GM21528 (cell line): ENCODE measurements at regions not wholly inside any gene's neighbourhood (a gene's known extent, or its start where the extent isn't known, plus 50 kb on each side); places are given as distances from the start of the nearest gene placed in this dataset.
"Not testable (repeated sequence)": the region's sequence is repeated elsewhere in the genome, so short reads cannot be mapped to it uniquely, and the experiment has no call there.

Experiments used
- ATAC-seq: cut with Tn5 transposase; IDR thresholded peaks from one replicate; pipeline ENCODE4 v1.9.1; 2021; ENCODE audit warnings: mild to moderate bottlenecking, moderate library complexity; ENCODE audit not compliant: unreplicated experiment, low FRiP score

DNA sequence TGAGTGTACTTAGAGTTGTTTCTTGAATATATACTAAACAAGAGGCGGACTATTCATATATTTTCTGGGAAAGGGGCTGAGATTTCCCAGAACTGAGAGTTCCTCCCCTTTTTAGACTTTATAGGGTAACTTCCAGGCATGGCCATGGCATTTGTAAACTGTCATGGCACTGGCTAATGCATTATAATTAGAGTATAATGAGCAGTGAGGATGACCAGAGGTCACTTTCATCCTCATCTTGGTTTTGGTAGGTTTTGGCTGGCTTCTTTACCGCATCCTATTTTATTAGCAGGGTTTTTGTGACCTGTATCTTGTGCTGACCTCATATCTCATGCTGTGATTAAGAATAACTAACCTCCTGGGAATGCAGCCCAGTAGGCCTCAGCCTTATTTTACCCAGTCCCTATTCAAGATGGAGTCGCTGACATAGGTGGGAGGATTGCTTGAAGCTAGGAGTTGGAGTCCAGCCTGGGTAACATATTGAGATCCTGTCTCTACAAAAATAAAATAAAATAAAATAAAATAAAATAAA lies 91.4 kb downstream of the MOBP start:
- no peak for ATAC-seq

DNA sequence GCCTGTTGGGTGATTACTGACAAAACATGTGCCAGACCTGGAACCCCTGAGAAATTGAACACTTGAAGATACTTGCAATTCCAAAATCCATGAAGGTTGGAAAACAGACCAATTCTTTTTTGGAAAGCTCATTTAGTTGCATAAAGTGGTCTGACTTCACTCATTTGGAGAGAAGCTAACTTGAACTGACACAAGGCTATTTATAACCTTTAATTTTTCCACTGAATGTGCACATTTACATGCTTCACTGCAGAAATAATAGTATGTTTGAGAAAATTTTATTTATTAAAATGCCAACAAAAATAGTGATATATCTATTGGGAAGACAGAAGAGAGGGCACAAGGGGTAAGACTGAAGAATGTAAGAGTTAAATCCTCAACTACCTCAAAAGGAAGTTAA lies 92.1 kb downstream of the MOBP start:
- no peak for ATAC-seq

DNA sequence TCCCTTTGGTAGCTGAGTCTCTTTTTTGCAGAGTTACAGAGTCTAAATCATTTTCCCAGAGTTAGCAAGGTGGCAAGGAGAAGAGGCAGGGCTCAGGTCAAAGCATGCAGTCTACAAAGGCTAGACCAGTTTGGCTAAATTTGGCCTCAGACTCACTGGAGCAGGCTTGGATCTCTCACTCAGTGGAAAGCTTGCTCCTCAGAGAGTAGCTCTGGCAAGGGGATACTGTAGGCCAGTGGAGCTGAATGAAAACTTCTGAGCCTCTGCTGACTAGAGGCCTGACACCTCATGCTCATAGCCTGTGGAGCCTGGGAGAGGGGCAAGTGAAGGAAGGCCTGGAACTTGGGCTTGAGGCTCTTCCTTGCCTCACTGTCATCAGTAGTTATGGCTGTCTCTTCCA lies 101.0 kb downstream of the MOBP start:
- no peak for ATAC-seq

DNA sequence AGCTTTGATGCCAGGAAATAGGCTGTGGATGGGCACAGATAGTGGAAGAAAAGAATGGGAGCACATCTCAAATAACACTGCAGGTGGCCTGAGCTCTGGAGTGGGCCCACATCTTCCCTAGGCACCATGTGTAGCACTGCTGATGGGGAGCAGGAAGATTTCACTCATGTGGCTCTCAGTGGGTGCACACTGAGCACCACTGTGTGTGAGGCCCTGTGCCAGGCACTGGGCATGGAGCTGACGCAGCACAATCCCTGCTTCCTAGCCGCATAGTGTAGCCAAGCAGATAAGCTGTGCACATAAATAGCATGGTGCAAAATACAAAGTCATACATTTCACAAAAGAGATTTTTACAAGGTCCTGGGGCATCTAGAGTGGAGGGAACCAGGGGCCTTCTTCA lies 101.6 kb downstream of the MOBP start:
- ATAC-seq, result no peak

DNA sequence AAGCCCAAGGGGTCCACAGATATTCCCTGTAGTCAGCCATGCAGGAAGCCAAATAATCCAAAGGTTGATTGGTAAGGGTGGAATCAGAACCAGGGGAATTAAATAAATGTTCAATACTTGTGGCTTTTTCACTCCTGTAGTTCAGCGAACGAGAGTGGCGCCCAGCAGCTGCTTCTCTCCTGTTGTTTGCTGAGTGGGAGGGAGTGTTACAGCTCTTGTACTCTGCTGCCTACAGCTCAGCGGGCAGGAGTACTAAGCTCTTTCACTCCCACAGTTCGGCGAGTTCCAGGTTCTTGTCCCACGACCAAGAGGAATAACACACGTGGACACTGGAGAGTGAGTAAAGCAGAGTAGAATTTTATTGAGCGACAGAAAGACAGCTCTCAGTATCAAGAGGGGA lies 105.9 kb downstream of the MOBP start:
- no peak for ATAC-seq

DNA sequence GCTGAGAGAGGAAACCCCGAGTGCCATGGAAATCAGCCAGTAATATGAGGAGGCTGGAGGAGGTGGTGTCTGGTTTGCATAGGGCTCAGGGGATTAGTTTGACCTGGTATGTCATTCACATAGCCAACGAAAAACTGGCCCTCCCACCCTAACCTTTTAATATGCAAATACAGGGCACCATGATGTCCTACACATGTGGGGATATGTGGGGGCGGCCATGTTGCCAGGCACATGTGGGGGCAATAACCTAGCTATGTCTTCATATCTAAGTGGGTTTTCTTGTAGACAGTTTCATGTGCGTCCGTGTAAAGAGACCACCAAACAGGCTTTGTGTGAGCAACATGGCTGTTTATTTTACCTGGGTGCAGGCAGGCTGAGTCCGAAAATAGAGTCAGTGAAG lies 110.1 kb downstream of the MOBP start:
- no peak for ATAC-seq

DNA sequence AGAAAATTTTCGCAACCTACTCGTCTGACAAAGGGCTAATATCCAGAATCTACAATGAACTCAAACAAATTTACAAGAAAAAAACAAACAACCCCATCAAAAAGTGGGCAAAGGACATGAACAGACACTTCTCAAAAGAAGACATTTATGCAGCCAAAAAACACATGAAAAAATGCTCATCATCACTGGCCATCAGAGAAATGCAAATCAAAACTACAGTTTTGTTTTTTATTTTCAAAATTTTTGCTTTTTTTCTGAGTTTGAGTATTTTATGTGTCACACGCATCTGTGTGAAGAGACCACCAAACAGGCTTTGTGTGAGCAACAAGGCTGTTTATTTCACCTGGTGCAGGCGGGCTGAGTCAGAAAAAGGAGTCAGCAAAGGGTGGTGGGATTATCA lies 118.7 kb downstream of the MOBP start:
- ATAC-seq, result not testable (repeated sequence)

DNA sequence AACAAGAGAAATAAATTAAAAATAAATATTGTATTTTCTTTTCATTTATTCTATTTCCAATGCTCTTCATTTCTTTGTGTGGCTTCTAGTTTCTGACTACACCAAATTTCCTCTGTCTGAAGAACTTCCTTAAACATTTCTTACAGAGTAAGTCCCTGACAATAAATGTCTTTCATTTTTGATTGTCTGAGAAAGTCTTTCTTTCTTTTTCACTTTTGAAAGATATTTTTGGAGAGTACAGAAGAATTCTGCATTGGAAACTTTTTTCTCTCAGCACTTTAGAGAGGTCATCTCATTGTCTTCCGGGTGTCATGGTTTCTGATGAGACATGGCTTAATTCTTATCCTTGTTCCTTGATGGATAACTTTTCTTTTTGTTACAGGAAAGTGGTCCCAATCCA lies 119.6 kb downstream of the MOBP start:
- no peak for ATAC-seq

DNA sequence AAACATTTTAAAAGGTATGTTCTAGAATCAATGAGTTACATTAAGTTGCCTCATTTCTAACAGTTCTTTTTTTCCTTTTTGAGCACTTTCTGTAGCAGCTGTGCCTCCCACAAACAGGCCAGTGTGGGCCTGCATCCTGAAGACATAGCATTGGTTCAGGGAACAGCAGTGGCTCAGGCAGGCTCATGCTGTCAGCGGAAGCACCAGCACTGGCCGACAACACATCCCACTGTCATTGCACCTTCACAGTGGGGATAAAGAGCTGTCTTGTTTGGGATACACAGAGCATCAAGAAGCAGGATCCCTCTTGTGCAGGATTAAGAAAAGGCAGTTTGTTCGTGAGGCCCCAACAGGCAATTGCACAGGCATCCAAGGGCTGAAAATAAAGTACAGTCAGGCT lies 123.3 kb downstream of the MOBP start:
- no peak for ATAC-seq

DNA sequence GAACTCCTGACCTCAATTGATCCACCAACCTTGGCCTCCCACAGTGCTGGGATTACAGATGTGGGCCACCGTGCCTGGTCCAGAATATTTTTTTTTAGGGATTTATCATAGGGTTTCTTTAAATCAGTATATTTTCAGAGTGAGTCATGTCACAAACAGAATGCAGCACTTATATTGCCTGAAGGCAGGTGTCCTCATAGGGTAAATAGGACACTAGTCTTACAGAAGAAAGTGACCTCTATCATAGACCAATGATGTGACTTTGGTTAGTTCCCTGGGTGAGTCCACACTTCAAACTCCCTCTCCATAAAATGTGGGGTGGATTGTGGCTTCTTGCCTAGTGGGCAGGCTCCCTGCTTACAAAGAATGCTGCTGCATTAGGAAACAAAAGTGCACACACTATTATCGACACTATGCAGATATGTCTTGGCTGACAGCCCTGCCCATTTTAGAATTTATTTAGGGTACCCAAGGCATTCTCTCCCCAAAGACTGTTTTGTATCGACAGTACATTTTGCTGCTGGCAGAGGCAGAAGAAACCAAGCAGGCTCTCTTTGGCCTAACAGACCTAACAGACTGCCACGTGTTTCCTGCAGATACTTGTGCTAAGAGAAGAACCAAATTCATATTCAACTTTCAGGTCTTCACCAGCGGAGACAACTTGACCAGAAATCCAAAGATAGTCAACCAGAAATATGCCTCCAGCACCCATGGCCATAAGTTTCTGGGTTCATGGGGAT lies 125.0 kb downstream of the MOBP start:
- ATAC-seq, result no peak

DNA sequence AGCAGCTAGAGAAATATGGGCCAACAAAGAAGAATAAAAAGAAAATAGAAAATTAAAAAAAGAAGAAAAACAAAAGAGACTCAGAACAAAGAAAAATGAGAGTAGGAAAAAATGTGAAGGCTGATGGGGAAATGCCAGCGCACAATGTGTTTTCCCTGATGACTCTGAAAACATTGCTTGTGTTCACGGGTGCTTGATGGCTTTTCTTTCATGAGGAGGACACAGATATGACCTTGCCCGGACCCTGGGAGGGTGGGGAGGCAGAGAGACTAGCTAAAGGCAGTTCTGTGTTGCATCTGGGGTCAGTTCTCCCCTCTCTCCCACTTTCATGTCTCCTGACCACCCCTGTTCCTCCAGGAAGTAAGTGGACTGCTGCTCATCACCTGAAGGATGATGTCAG lies 125.9 kb downstream of the MOBP start:
- ATAC-seq, result no peak

DNA sequence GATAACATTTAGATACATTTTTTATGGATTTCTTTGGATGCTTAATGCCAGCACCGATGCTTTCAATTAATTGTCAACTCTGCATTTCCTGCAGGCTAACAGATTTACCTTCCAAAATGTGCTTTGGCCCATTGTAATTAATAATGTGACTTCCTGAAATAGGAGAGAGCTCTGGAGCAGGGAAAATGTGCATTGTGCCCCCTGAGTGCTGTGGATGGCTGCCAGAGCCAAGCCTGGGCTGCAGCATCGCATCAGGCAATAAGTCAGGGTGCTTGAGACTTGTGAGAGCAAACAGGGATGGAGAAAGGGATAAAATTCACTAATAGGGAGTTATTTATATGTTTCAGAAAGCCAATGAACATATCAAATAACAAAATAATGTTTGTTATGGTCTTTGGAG lies 133.8 kb downstream of the MOBP start:
- ATAC-seq, result no peak

DNA sequence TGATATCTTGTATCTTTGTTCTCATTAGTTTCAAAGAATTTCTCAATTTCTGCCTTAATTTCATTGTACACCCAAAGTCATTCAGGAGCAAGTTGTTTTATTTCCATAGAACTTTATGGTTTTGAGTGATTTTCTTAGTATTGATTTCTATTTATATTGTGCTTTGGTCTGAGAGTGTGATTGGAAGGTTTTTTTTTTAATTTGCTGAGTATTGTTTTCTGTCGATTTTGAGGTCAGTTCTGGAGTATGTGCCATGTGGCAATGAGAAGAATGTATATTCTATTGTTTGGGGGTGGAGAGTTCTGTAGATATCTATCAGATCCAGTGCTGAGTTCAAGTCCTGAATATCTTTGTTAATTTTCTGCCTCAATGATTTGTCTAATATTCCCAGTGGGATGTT lies 138.4 kb downstream of the MOBP start:
- ATAC-seq, result no peak

DNA sequence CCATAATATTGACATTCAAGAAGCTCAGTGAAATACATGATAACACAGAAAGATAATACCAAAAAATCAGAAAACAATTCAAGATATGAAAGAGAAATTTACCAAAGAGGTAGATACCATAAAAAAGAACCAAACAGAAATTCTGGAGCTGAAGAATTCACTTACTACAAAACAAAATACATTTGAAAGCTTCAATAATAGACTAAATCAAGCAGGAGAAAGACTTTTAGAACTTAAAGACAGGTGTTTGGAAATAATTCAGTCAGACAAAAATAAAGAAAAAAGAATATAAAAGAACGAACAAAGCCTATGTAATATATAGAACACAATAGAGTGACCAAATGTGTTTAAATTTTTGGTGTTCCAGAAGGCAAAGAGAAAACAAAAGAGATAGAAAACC lies 158.7 kb downstream of the MOBP start:
- no peak for ATAC-seq

DNA sequence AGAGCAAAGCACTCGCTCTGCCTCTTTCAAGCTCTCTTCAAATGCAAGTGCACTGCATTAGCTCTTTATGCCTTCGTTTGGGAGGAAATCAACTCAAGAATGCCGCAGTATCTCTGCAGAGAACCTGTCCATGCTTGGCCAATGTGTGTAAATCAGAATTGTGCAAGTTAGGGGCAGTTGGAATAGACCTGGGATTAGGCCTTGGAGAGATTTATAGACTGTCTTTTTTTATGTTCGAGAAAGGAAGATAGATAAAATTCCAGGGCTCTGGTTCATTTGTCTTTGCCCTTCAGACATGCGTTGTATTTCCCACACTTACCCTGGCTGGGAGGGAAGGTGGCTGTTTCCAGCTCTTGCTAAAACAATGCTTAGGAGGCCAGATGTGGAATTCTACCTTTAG lies 163.7 kb downstream of the MOBP start:
- ATAC-seq, result no peak

DNA sequence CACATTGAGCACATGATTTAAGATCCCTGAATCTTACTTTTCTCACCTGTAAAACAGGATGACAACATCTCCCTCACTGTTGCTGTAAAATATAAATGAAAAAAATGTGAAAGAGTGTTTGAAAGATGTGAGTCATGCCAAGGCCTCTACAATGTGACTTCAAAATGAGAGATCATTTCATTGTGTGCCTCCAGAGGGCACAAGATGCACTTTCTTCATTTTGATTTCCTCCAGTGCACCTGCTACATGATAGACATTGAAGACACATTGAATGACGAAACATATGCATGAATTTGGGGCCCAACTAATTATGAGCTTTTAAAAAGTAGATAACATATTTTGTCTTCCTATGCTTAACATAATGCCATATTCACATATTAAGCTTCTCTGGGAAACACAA lies 170.3 kb downstream of the MOBP start:
- no peak for ATAC-seq

DNA sequence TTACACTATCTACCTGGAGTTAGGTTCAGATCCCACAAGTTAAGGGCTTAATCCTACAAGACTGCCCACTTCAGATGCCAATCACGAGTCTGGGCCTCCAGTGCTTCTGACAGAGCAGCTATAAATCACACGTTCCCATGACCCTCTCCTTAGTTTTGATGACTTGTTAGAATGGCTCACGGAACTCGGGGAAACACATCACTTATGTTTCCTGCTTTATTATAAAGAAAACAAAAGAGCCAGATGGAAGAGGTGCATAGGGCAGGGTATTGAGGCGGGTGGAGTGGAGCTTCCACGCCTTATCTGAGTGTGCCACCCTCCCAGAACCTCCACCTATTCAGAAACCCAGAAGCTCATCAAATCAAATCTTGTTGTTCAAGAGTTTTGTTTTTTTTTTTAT lies 170.8 kb downstream of the MOBP start:
- ATAC-seq, result no peak

DNA sequence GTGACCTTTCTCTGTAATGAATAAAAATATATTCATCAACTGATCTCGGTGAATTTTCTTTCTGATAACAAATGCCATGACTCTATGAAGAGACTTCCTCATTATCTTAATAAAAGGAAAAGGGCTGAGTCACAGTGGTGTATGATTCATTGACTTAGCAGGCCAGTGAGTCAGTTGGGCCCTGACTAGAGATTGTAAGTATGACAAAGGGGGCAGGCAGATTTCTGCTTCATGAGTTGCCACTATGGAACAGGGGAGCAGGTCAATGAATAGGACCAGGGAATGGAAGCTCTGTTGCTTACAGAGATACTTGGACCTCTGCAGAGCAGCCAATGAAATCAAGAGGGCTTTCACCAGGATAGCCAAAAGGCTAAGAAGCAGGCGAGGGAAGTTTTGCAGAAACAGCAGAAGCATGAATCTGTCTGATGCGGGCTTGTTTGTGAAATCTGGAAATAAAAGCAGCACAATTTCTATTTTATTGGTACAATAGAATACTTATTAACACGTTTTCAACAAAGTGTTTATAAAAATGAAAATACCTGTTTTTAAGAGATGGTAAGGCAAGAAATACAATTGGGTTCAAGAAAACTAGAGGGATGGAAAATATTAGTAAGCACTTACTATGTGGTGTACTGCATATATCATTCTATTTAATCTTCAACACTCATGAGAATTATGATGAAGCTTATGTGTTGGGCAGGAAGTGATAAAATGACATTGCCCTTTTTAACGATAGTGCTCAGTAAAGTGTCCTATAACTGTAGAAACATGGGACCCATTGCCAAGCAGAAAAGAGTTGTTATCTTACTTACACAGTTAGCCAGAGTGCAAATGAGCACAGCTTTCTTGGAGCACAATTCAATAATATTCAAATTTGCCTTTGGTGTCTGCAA lies 169.8 kb upstream of the MYRIP start:
- ATAC-seq, result no peak

DNA sequence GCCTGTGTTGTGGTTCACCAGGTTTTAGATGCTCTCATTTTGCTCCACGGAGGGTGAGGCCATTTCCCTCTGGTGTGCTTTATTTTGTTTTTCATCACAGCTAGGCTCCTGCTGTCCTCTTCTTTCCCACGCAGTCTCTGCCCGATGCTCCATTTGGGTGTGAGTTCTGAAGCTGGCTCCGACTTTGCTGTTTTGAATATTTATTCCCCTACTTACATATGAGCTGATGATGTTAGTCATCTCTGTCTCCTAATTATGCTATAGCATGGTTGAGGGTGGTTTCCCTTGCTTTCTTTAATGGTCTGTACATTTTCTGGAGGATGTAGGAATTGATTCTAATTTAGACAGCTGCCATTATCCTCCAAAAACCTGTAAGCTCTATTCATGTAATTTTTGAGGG lies 168.1 kb upstream of the MYRIP start:
- ATAC-seq, result no peak

DNA sequence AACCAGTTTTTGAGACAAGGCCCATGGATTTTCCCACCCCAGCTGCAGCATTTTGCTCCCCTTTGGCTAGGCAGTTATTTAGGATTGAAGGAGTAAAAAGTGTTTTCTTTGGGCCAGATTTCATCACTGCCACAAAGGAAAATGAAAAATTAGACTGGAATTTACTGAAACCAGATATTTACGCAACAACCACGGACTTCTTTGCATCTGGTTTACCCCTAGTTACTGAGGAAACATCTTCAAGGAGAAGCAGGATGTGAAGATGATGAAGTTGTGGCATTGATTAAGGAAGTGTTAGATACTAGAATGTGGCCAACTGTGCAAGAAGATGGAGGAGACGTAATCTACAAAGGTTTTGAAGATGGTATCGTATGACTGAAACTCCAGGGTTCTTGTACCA lies 165.2 kb upstream of the MYRIP start:
- ATAC-seq, result no peak

DNA sequence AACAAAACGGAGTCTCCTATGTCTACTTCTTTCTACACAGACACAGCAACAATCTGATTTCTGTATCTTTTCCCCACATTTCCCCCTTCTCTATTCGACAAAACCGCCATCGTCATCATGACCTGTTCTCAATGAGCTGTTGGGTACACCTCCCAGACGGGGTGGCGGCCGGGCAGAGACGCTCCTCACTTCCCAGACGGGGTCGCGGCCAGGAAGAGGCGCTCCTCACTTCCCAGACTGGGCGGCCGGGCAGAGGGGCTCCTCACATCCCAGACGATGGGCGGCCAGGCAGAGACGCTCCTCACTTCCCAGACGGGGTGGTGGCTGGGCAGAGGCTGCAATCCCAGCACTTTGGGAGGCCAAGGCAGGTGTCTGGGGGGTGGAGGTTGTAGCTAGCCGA lies 158.2 kb upstream of the MYRIP start:
- not testable (repeated sequence) for ATAC-seq
